ENCODE measurements at regions not wholly inside any gene's neighbourhood (a gene's known extent, or its start where the extent isn't known, plus 50 kb on each side); places are given as distances from the start of the nearest gene placed in this dataset.

DNA sequence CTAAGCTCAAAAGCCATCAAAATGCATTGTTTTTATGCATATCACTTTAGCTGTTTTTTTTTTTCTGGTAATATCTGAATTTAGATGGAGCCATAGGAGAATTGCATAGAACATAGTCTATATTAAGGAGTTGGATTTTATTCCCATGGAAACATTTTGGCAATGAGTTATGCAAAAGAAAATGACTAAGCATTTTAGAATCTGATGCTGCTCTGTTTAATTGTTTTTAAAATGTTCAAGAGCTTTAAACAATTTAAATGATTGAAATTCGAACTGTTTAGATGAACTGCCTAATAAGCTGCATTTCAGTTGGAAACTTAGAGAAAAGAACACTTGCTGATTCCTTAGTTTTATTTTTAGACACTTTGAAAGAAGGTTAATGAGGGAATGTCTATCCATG lies 1531.5 kb upstream of the B3GALT2 start:
- TF ChIP-seq CTCF (IDR thresholded peaks at IDR 0.05; ENCODE audit: control extremely low read depth, extremely low read depth, low read depth, missing control alignments): no peak
- CTCF ChIA-PET: interaction anchor here (1.2 kb wide), 1 partner anchor 18 kb away, joined by 3 read pairs; no protein-coding TSS in a partner anchor

GRCh38 chr1:194717334-194717733 lies 1530.9 kb upstream of the B3GALT2 start:
- POLR2A ChIA-PET: no interaction called here
- CTCF ChIA-PET: interaction anchor here (1.4 kb wide), 1 partner anchor 565 kb away, joined by 3 read pairs; no protein-coding TSS in a partner anchor
- TF ChIP-seq CTCF (IDR thresholded peaks at IDR 0.05; ENCODE audit: control extremely low read depth, extremely low read depth, low read depth, missing control alignments): no peak
- DNase-seq (ENCODE audit: extremely low spot score): no peak

More for the DNA sequence above, 1531.5 kb upstream of the B3GALT2 start:
- DNase-seq (ENCODE audit: extremely low spot score): no peak
- POLR2A ChIA-PET: no interaction called here

- no peak for TF ChIP-seq CTCF (IDR thresholded peaks at IDR 0.05; ENCODE audit: control extremely low read depth, extremely low read depth, low read depth, missing control alignments)
- ChIA-PET POLR2A (no interaction called here), CTCF (interaction anchor here (0.8 to 1.5 kb wide), 3 partner anchors 18 to 100 kb away, joined by 3 read pairs; no protein-coding TSS in a partner anchor)
- DNase-seq (ENCODE audit: extremely low spot score): no peak
Observed at GRCh38 chr1:194710671-194711070, 1524.3 kb upstream of the B3GALT2 start.

DNA sequence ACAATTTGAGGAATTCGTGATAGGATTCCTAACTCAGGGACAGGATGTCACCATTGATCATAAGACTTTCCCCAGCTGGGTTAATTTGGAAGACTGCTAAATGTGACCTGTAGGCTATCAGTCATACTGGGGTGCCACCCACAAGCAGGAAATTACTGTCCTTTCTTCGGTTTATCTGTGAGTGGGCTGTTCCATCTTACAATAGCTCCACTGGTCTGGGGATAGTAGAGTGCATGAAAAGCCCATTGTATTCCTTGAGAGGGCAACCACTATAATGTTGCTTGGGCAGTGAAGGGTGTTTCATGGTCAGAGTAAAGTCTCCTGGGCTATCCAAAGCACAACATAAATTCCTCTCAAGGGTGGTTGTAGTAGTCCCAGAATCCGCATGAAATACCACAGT lies 1523.0 kb upstream of the B3GALT2 start:
- DNase-seq (ENCODE audit: extremely low spot score): no peak
- ChIA-PET POLR2A (no interaction called here), CTCF (interaction anchor here (1.5 kb wide), 2 partner anchors 10 to 36 kb away, joined by 3 to 5 read pairs; no protein-coding TSS in a partner anchor)
- no peak for TF ChIP-seq CTCF (IDR thresholded peaks at IDR 0.05; ENCODE audit: control extremely low read depth, extremely low read depth, low read depth, missing control alignments)

- POLR2A ChIA-PET: no interaction called here
- no peak for TF ChIP-seq CTCF (IDR thresholded peaks at IDR 0.05; ENCODE audit: control extremely low read depth, extremely low read depth, low read depth, missing control alignments)
- DNase-seq (ENCODE audit: extremely low spot score): no peak
- CTCF ChIA-PET: no interaction called here
Observed at GRCh38 chr1:194707074-194707473, 1520.7 kb upstream of the B3GALT2 start.

DNA sequence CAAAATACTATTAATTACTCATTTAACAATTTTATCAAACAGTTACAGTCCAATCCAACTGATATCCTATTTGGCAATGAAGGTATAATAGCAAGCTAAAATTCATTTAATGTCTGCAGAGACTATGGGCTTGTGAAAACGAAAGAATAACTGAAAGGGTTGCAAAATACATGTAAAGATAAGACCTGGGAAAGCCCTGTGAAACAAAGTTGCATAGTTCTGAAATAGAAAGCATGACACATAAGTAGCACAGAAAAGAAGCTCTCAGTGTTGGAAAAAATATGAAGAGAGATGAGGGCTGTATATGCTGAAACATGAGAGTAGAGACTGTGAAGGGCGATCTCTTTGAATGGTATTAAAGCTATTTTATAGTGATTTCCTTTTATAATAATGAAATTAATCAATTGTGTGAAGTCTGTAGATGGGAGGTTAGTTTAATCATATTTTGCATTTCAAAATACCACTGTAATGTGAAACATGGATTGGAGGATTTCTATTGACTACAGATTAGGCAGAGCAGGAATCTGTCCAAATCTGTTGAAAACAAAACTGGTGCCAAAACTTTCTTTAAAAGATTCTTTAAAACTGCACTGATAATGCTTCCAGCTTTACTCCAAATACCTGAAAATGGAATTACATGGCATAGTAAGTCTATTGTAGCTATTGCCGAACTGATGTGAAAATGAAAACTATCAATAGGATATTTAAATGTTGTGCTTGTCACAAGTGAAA lies 1518.9 kb upstream of the B3GALT2 start:
- no peak for TF ChIP-seq CTCF (IDR thresholded peaks at IDR 0.05; ENCODE audit: control extremely low read depth, extremely low read depth, low read depth, missing control alignments)
- ChIA-PET CTCF (no interaction called here), POLR2A (no interaction called here)
- DNase-seq (ENCODE audit: extremely low spot score): no peak

All from GM10248 (cell line).